ENCODE measurements at regions not wholly inside any gene's neighbourhood (a gene's known extent, or its start where the extent isn't known, plus 50 kb on each side); places are given as distances from the start of the nearest gene placed in this dataset.

DNA sequence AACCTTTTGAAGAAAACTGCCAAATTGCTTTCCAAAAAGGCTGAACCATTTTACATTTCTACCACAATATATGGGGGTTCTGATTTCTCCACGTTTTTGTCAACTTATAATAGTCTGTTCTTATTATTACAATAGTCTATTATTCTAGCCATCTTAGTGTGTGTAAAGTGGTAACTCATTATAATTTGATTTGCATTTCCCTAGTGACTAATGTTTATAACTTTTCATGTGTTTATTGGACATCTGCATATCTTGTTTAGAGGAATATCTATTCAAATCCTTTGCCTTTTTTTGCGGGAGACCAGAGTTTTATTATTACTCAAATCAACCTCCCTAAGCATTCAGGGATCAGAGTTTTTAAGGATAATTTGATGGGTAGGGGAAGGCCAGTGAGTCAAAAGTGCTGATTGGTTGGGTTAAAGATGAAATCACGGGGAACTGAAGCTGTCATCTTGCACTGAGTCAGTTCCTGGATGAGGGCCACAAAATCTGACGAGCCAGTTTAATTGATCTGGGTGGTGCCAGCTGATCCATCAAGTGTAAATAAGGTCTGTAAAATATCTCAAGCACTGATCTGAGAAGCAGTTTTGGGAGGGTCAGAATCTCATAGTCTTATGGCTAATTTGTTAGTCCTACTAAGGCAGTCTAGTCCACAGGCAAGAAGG lies 303.4 kb upstream of the NCKAP5 start:
- TF ChIP-seq, protein P1, sequence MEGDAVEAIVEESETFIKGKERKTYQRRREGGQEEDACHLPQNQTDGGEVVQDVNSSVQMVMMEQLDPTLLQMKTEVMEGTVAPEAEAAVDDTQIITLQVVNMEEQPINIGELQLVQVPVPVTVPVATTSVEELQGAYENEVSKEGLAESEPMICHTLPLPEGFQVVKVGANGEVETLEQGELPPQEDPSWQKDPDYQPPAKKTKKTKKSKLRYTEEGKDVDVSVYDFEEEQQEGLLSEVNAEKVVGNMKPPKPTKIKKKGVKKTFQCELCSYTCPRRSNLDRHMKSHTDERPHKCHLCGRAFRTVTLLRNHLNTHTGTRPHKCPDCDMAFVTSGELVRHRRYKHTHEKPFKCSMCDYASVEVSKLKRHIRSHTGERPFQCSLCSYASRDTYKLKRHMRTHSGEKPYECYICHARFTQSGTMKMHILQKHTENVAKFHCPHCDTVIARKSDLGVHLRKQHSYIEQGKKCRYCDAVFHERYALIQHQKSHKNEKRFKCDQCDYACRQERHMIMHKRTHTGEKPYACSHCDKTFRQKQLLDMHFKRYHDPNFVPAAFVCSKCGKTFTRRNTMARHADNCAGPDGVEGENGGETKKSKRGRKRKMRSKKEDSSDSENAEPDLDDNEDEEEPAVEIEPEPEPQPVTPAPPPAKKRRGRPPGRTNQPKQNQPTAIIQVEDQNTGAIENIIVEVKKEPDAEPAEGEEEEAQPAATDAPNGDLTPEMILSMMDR (IDR thresholded peaks at IDR 0.05): no peak
- TF ChIP-seq RAD21 (IDR thresholded peaks at IDR 0.05; ENCODE audit: low read length): no peak
- TF ChIP-seq MAX (IDR thresholded peaks at IDR 0.05; ENCODE audit: low read depth): no peak
- TF ChIP-seq USF2 (IDR thresholded peaks at IDR 0.05; ENCODE audit: borderline replicate concordance, low read depth, low read length): no peak
- TF ChIP-seq EZH2phosphoT487 (IDR thresholded peaks at IDR 0.05; ENCODE audit: borderline replicate concordance, low read depth): no peak
- TF ChIP-seq SIN3A (IDR thresholded peaks at IDR 0.05; ENCODE audit: borderline replicate concordance, low read depth, low read length): no peak
- no peak for TF ChIP-seq FOXJ3 (CRISPR knock-in tag; IDR thresholded peaks at IDR 0.05)
- no peak for TF ChIP-seq POLR2AphosphoS5 (IDR thresholded peaks at IDR 0.05; ENCODE audit: low read depth, low read length)
- no peak for TF ChIP-seq TAF1 (IDR thresholded peaks at IDR 0.05; ENCODE audit: borderline replicate concordance, low read depth, low read length)
- TF ChIP-seq, protein P2, sequence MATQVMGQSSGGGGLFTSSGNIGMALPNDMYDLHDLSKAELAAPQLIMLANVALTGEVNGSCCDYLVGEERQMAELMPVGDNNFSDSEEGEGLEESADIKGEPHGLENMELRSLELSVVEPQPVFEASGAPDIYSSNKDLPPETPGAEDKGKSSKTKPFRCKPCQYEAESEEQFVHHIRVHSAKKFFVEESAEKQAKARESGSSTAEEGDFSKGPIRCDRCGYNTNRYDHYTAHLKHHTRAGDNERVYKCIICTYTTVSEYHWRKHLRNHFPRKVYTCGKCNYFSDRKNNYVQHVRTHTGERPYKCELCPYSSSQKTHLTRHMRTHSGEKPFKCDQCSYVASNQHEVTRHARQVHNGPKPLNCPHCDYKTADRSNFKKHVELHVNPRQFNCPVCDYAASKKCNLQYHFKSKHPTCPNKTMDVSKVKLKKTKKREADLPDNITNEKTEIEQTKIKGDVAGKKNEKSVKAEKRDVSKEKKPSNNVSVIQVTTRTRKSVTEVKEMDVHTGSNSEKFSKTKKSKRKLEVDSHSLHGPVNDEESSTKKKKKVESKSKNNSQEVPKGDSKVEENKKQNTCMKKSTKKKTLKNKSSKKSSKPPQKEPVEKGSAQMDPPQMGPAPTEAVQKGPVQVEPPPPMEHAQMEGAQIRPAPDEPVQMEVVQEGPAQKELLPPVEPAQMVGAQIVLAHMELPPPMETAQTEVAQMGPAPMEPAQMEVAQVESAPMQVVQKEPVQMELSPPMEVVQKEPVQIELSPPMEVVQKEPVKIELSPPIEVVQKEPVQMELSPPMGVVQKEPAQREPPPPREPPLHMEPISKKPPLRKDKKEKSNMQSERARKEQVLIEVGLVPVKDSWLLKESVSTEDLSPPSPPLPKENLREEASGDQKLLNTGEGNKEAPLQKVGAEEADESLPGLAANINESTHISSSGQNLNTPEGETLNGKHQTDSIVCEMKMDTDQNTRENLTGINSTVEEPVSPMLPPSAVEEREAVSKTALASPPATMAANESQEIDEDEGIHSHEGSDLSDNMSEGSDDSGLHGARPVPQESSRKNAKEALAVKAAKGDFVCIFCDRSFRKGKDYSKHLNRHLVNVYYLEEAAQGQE (IDR thresholded peaks at IDR 0.05; ENCODE audit: low read depth, low read length): no peak
- no peak for TF ChIP-seq EP300 (IDR thresholded peaks at IDR 0.05; ENCODE audit: borderline replicate concordance in 1 of 2, low read depth in 1 of 2, low read length in 1 of 2)
- no peak for TF ChIP-seq ELF1 (IDR thresholded peaks at IDR 0.05)
- TF ChIP-seq JUND (IDR thresholded peaks at IDR 0.05): no peak
- TF ChIP-seq, protein P3, sequence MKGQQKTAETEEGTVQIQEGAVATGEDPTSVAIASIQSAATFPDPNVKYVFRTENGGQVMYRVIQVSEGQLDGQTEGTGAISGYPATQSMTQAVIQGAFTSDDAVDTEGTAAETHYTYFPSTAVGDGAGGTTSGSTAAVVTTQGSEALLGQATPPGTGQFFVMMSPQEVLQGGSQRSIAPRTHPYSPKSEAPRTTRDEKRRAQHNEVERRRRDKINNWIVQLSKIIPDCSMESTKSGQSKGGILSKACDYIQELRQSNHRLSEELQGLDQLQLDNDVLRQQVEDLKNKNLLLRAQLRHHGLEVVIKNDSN (IDR thresholded peaks at IDR 0.05; ENCODE audit: borderline replicate concordance, low read depth): no peak
